ENCODE measurements at regions not wholly inside any gene's neighbourhood (a gene's known extent, or its start where the extent isn't known, plus 50 kb on each side); places are given as distances from the start of the nearest gene placed in this dataset.

DNA sequence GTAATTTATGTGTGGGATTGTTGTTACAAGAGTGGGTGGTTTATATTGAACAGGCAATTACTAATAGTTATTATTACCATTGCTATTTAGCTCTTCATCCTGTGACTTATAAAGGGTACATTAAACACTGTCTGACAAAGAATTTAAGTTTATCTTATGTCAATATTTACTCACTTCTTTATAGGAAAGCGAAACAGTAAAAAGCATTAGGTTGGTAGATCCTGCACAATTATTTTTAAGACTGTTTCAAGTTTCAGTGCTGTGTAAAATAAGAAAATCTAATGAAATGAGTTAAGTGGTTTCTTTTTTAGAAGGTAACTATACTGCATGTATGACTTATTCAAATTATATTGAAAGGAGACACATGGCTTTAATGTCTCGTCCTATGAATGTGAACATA, 135.8 kb upstream of the MAP3K7 start:
- Mint-ChIP-seq H3K36me3 (no peaks in the 10 kb centered on the region), H3K27me3 (ENCODE audit: low read depth in 3 of 3) (peaks cover 0 to 4% (median 0%) of the 10 kb centered on the region in 3 donors), H3K27ac (no peak overlapping the region), H3K9me3 (no peaks in the 10 kb centered on the region), H3K4me1 (no peaks in the 10 kb centered on the region), H3K4me3 (no peak overlapping the region)
- Histone ChIP-seq H3K4me2 (replicated peaks; ENCODE audit: extremely low read depth, low read length, poor library complexity, severe bottlenecking) (no peak overlapping the region), H3K4me1 (ENCODE audit: control insufficient read depth in 1 of 2, insufficient read depth in 2 of 2, low read length in 2 of 2) (no peaks in the 10 kb centered on the region), H3K9me3 (replicated peaks in 1 of 2; ENCODE audit: control insufficient read depth in 1 of 2, insufficient read depth in 1 of 2, low read length in 2 of 2) (no peaks in the 10 kb centered on the region), H3K36me3 (replicated peaks in 1 of 2; ENCODE audit: control insufficient read depth in 1 of 2, insufficient read depth in 2 of 2, low read length in 2 of 2) (no peaks in the 10 kb centered on the region), H3K79me2 (ENCODE audit: insufficient read depth, low read length) (no peaks in the 10 kb centered on the region), H3K27me3 (ENCODE audit: control insufficient read depth in 2 of 2, insufficient read depth in 2 of 2, low read length in 2 of 2) (no peaks in the 10 kb centered on the region), H4K20me1 (ENCODE audit: insufficient read depth, low read length) (no peaks in the 10 kb centered on the region), H3K27ac (ENCODE audit: low read depth in 1 of 2, low read length in 2 of 2) (no peak overlapping the region), H3K9ac (ENCODE audit: insufficient read depth, low read length, poor library complexity, severe bottlenecking) (no peak overlapping the region), H3K4me3 (replicated peaks in 1 of 3; ENCODE audit: low read depth in 2 of 3, low read length in 3 of 3) (no peak overlapping the region), H2AFZ (ENCODE audit: insufficient read depth, low read depth, low read length, poor library complexity, severe bottlenecking) (no peak overlapping the region)
- intact Hi-C loops (cut with micrococcal nuclease), result no loop called here
- no peak for DNase-seq
- no CpG with 5 or more reads among the region's 2 CpGs for WGBS (ENCODE audit: insufficient coverage)
- TF ChIP-seq, protein P1, sequence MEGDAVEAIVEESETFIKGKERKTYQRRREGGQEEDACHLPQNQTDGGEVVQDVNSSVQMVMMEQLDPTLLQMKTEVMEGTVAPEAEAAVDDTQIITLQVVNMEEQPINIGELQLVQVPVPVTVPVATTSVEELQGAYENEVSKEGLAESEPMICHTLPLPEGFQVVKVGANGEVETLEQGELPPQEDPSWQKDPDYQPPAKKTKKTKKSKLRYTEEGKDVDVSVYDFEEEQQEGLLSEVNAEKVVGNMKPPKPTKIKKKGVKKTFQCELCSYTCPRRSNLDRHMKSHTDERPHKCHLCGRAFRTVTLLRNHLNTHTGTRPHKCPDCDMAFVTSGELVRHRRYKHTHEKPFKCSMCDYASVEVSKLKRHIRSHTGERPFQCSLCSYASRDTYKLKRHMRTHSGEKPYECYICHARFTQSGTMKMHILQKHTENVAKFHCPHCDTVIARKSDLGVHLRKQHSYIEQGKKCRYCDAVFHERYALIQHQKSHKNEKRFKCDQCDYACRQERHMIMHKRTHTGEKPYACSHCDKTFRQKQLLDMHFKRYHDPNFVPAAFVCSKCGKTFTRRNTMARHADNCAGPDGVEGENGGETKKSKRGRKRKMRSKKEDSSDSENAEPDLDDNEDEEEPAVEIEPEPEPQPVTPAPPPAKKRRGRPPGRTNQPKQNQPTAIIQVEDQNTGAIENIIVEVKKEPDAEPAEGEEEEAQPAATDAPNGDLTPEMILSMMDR (IDR thresholded peaks at IDR 0.05), result no peak

DNA sequence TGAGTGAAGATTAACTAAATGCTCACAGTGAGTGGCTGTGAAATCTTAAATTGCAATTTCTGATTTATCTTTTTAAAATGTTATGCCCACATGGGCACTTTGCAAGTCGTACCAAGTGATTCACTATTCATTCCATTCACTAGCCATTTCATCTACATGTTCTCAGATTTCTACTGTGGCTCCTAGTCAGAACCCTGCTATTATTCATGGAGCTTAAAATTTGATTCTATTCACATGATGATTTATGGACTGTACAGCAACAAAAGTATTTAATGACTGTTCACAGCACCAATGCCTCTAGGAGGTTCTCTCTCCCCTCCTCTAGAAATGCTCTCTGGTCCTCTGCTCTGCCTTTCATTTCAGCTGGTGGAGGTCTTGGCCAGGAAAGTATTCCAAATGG, 133.5 kb upstream of the MAP3K7 start:
- Histone ChIP-seq H3K4me2 (replicated peaks; ENCODE audit: extremely low read depth, low read length, poor library complexity, severe bottlenecking) (no peak overlapping the region), H3K79me2 (ENCODE audit: insufficient read depth, low read length) (no peaks in the 10 kb centered on the region), H3K27ac (ENCODE audit: low read depth in 1 of 2, low read length in 2 of 2) (no peak overlapping the region), H3K27me3 (ENCODE audit: control insufficient read depth in 2 of 2, insufficient read depth in 2 of 2, low read length in 2 of 2) (no peaks in the 10 kb centered on the region), H2AFZ (ENCODE audit: insufficient read depth, low read depth, low read length, poor library complexity, severe bottlenecking) (no peak overlapping the region), H3K36me3 (replicated peaks in 1 of 2; ENCODE audit: control insufficient read depth in 1 of 2, insufficient read depth in 2 of 2, low read length in 2 of 2) (no peaks in the 10 kb centered on the region), H3K4me3 (replicated peaks in 1 of 3; ENCODE audit: low read depth in 2 of 3, low read length in 3 of 3) (no peak overlapping the region), H3K9me3 (replicated peaks in 1 of 2; ENCODE audit: control insufficient read depth in 1 of 2, insufficient read depth in 1 of 2, low read length in 2 of 2) (no peaks in the 10 kb centered on the region), H4K20me1 (ENCODE audit: insufficient read depth, low read length) (no peaks in the 10 kb centered on the region), H3K9ac (ENCODE audit: insufficient read depth, low read length, poor library complexity, severe bottlenecking) (no peak overlapping the region), H3K4me1 (ENCODE audit: control insufficient read depth in 1 of 2, insufficient read depth in 2 of 2, low read length in 2 of 2) (no peaks in the 10 kb centered on the region)
- no peak for DNase-seq
- TF ChIP-seq, protein P1 (IDR thresholded peaks at IDR 0.05), result no peak
- H3K27me3 Mint-ChIP-seq (ENCODE audit: low read depth in 3 of 3), result peaks cover 0 to 4% (median 0%) of the 10 kb centered on the region in 3 donors
- intact Hi-C loops (cut with micrococcal nuclease), result no loop called here
- H3K27ac Mint-ChIP-seq, result no peak overlapping the region
- H3K4me3 Mint-ChIP-seq, result no peak overlapping the region
- WGBS (ENCODE audit: insufficient coverage), result 83% methylated on average over 1 of the region's 1 CpG
- H3K4me1 Mint-ChIP-seq, result no peaks in the 10 kb centered on the region
- no peaks in the 10 kb centered on the region for H3K9me3 Mint-ChIP-seq
- no peaks in the 10 kb centered on the region for H3K36me3 Mint-ChIP-seq
